C4-2B (cell line): ENCODE measurements at regions not wholly inside any gene's neighbourhood (a gene's known extent, or its start where the extent isn't known, plus 50 kb on each side); places are given as distances from the start of the nearest gene placed in this dataset.

Source experiments
- ZFX ChIP-seq: fragments of 450-650 bp; IDR thresholded peaks from 2 replicates; pipeline ENCODE4 v1.6.1; 2017
- TF ChIP-seq, protein P1 (sequence below): fragments of 450-650 bp; conservative IDR thresholded peaks from 2 replicates; pipeline ENCODE4 v1.5.1; 2017; ENCODE audit warnings: mild to moderate bottlenecking

GRCh38 chr15:91664224-91664836 is 189.2 kb upstream of the SLCO3A1 start:
- TF ChIP-seq, protein P1, sequence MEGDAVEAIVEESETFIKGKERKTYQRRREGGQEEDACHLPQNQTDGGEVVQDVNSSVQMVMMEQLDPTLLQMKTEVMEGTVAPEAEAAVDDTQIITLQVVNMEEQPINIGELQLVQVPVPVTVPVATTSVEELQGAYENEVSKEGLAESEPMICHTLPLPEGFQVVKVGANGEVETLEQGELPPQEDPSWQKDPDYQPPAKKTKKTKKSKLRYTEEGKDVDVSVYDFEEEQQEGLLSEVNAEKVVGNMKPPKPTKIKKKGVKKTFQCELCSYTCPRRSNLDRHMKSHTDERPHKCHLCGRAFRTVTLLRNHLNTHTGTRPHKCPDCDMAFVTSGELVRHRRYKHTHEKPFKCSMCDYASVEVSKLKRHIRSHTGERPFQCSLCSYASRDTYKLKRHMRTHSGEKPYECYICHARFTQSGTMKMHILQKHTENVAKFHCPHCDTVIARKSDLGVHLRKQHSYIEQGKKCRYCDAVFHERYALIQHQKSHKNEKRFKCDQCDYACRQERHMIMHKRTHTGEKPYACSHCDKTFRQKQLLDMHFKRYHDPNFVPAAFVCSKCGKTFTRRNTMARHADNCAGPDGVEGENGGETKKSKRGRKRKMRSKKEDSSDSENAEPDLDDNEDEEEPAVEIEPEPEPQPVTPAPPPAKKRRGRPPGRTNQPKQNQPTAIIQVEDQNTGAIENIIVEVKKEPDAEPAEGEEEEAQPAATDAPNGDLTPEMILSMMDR, result no peak
- no peak for TF ChIP-seq ZFX
